Progenitor cell of endocrine pancreas (in vitro differentiated cells): ENCODE measurements at regions not wholly inside any gene's neighbourhood (a gene's known extent, or its start where the extent isn't known, plus 50 kb on each side); places are given as distances from the start of the nearest gene placed in this dataset.

Source experiments
- DNase-seq: peaks from one replicate; pipeline ENCODE4 v3.0.0; 2021; ENCODE audit warnings: low spot score; ENCODE audit not compliant: unreplicated experiment
- H3K27ac Mint-ChIP-seq: 2 replicates; pipeline ENCODE4 v1.8.0; 2021; ENCODE audit warnings: mild to moderate bottlenecking, moderate library complexity, mixed read lengths
- H3K27me3 Mint-ChIP-seq: 2 replicates; pipeline ENCODE4 v1.8.0; 2021; ENCODE audit warnings: mixed read lengths
- H3K36me3 Mint-ChIP-seq: 2 replicates; pipeline ENCODE4 v1.8.0; 2022; ENCODE audit warnings: mixed read lengths; ENCODE audit not compliant: insufficient read depth
- H3K4me1 Mint-ChIP-seq: 2 replicates; pipeline ENCODE4 v1.8.0; 2021; ENCODE audit warnings: low read depth, mixed read lengths
- H3K4me3 Mint-ChIP-seq: 2 replicates; pipeline ENCODE4 v1.8.0; 2021; ENCODE audit warnings: low read depth, mild to moderate bottlenecking, moderate library complexity, mixed read lengths
- H3K9me3 Mint-ChIP-seq: 2 replicates; pipeline ENCODE4 v1.8.0; 2021; ENCODE audit warnings: low read depth, mixed read lengths
- CTCF ChIP-seq: fragments of 200-600 bp; sonication (generic); IDR thresholded peaks from one replicate; pipeline ENCODE4 v1.5.0; 2021; ENCODE audit warnings: antibody characterized with exemption, mild to moderate bottlenecking; ENCODE audit not compliant: unreplicated experiment

DNA sequence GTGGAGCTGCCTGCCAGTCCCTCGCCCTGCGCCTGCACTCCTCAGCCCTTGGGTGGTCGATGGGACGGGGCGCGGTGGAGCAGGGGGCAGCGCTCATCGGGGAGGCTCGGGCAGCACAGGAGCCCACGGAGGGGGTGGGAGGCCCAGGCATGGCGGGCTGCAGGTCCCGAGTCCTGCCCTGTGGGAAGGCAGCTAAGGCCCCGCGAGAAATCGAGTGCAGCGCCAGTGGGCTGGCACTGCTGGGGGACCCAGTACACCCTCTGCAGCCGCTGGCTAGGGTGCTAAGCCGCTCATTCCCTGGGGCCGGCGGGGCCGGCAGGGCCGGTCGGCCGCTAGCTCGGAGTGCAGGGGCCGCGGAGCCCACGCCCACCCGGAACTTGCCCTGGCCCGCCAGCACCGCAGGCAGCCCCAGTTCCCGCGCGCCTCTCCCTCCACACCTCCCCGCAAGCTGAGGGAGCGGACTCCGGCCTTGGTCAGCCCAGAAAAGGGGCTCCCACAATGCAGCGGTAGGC lies 565.9 kb upstream of the NRG3 start:
- no peaks in the 10 kb centered on the region for H3K9me3 Mint-ChIP-seq
- H3K4me3 Mint-ChIP-seq: no peak overlapping the region
- no peak for TF ChIP-seq CTCF
- no peak for DNase-seq
- no peaks in the 10 kb centered on the region for H3K36me3 Mint-ChIP-seq
- no peaks in the 10 kb centered on the region for H3K4me1 Mint-ChIP-seq
- H3K27ac Mint-ChIP-seq: no peak overlapping the region
- H3K27me3 Mint-ChIP-seq: no peaks in the 10 kb centered on the region

- Mint-ChIP-seq H3K36me3 (no peaks in the 10 kb centered on the region), H3K4me3 (no peak overlapping the region), H3K9me3 (no peaks in the 10 kb centered on the region), H3K27ac (no peak overlapping the region), H3K4me1 (no peaks in the 10 kb centered on the region), H3K27me3 (no peaks in the 10 kb centered on the region)
- DNase-seq: no peak
- TF ChIP-seq CTCF: no peak
Observed at GRCh38 chr10:81314471-81314870, 560.5 kb upstream of the NRG3 start.

DNA sequence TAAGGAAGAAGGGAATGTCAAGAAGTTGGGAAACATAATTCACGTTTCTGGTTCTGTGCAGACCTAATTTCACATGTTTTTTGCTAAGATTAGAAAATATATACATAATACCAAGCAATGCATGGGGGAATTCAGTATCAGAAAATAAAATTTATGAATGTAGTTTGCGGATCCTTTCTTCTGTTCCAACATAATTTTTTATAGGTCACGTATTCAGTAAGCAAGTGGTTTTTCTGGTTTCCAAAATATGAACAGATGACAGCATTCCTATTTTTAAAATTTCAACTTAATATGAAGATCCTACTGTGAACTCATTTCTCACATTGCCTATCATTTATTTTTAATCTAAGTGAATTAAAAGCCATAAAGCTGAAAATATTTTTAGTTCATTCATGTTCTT lies 560.0 kb upstream of the NRG3 start:
- TF ChIP-seq CTCF: no peak
- Mint-ChIP-seq H3K4me3 (no peak overlapping the region), H3K36me3 (no peaks in the 10 kb centered on the region), H3K4me1 (no peaks in the 10 kb centered on the region), H3K27me3 (no peaks in the 10 kb centered on the region), H3K9me3 (no peaks in the 10 kb centered on the region), H3K27ac (no peak overlapping the region)
- DNase-seq: no peak

DNA sequence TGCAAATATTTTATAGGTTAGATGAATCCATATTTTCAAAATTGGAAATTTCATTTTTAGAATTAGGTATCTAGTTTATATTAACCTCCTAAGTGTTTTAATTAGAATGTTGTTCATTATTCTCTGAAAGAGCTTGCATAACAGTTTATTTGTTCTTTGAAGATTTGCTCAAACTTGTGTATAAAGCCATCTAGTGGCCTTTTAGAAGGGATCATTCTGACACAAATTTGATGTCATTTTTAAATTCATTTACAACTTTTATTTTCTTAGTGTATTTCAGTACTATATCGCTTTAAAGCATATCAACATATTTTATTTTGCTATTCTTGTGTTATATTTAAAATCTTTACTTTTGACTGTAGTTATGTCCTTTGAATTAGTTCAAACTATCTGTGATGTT lies 527.0 kb upstream of the NRG3 start:
- H3K27ac Mint-ChIP-seq: no peak overlapping the region
- H3K27me3 Mint-ChIP-seq: no peaks in the 10 kb centered on the region
- no peak overlapping the region for H3K4me3 Mint-ChIP-seq
- no peak for TF ChIP-seq CTCF
- no peak for DNase-seq
- no peaks in the 10 kb centered on the region for H3K36me3 Mint-ChIP-seq
- no peaks in the 10 kb centered on the region for H3K4me1 Mint-ChIP-seq
- peaks cover 4% of the 10 kb centered on the region for H3K9me3 Mint-ChIP-seq

DNA sequence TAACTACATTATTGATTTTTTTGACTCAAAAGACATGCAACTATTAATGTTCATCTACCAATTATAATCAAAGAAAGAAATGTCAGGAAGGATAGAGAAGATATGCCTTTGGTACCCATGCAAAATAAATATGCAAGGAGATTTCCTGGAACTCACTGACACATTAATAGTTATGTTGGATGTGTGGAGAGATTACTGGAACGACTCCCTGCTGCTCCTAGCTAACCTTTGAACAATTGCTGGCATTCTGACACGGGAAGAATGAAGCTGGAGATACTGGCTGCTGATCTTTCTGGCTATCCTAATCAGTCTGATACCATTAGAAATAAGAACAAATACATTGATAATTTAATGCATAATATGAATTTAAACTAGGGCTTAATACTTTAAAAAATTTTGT lies 507.9 kb upstream of the NRG3 start:
- H3K27ac Mint-ChIP-seq: no peak overlapping the region
- no peak for DNase-seq
- H3K27me3 Mint-ChIP-seq: no peaks in the 10 kb centered on the region
- no peaks in the 10 kb centered on the region for H3K4me1 Mint-ChIP-seq
- H3K36me3 Mint-ChIP-seq: no peaks in the 10 kb centered on the region
- TF ChIP-seq CTCF: no peak
- peaks cover 13% of the 10 kb centered on the region for H3K9me3 Mint-ChIP-seq
- no peak overlapping the region for H3K4me3 Mint-ChIP-seq
